Esophagus muscularis mucosa (tissue), 4 donors: ENCODE measurements at regions not wholly inside any gene's neighbourhood (a gene's known extent, or its start where the extent isn't known, plus 50 kb on each side); places are given as distances from the start of the nearest gene placed in this dataset.

ENCODE experiments used
- DNase-seq: peaks from one replicate; pipeline ENCODE4 v3.0.0-alpha.2; 2017; ENCODE audit errors: extremely low spot score
- H3K27ac ChIP-seq, 4 donors: fragments of 200-600 bp; sonication (generic); replicated peaks in 1 of 4; 1 replicate in 3 of 4; 2 replicates in 1 of 4; pipeline ENCODE4 v1.5.1; 2016 to 2019; ENCODE audit warnings: mild to moderate bottlenecking in 1 of 4
- H3K27me3 ChIP-seq, 4 donors: fragments of 200-600 bp; sonication (generic); one replicate each; pipeline versions ENCODE4 v1.5.1 to v1.6.0; 2016 to 2019
- H3K36me3 ChIP-seq, 4 donors: fragments of 200-600 bp; sonication (generic); one replicate each; pipeline ENCODE4 v1.5.1; 2016 to 2019
- H3K4me1 ChIP-seq, 4 donors: fragments of 200-600 bp; sonication (generic); one replicate each; pipeline ENCODE4 v1.5.1; 2016 to 2019
- H3K4me3 ChIP-seq, 4 donors: fragments of 200-600 bp; sonication (generic); 1 replicate in 2 of 4; 2 replicates in 2 of 4; pipeline ENCODE4 v1.5.1; 2016 to 2019; ENCODE audit warnings: mild to moderate bottlenecking in 4 of 4, moderate library complexity in 1 of 4
- H3K9me3 ChIP-seq, 4 donors: fragments of 200-600 bp; sonication (generic); 1 replicate in 3 of 4; 2 replicates in 1 of 4; pipeline ENCODE4 v1.5.1; 2016 to 2019
- CTCF ChIP-seq, 3 experiments: fragments of 200-600 bp in 2 of 3; fragments of 450-650 bp in 1 of 3; sonication (generic) in 2 of 3; IDR thresholded peaks; one replicate each; pipeline ENCODE4 v1.5.1; 2017 to 2019; ENCODE audit warnings: antibody characterized with exemption in 3 of 3, mild to moderate bottlenecking in 2 of 3, moderate library complexity in 1 of 3
- EP300 ChIP-seq: sonication (generic); formaldehyde crosslinking; IDR thresholded peaks from one replicate; pipeline ENCODE4 v1.6.1; 2017; ENCODE audit warnings: antibody characterized with exemption
- POLR2A ChIP-seq: fragments of 450-650 bp; IDR thresholded peaks from one replicate; pipeline ENCODE4 v1.6.1; 2017; ENCODE audit warnings: antibody characterized with exemption, moderate library complexity, mild to moderate bottlenecking, low read depth
- POLR2AphosphoS5 ChIP-seq, 2 donors: sonication (generic); formaldehyde crosslinking; IDR thresholded peaks; one replicate each; pipeline ENCODE4 v1.6.1; 2017; ENCODE audit warnings: antibody characterized with exemption in 2 of 2
- WGBS: methylation state at CpG from one replicate; pipeline ENCODE4 v1.1.5; 2018; 5-methylcytosine and 5-hydroxymethylcytosine counted together
- intact Hi-C: fragments of 100-400 bp; cut with DNase I; formaldehyde crosslinking; loops from one replicate; pipeline ENCODE4 v1.15.1; 2023

- Histone ChIP-seq H3K4me3 (no peak overlapping the region), H3K36me3 (no peaks in the 10 kb centered on the region), H3K4me1 (no peaks in the 10 kb centered on the region), H3K9me3 (no peaks in the 10 kb centered on the region), H3K27ac (no peak overlapping the region), H3K27me3 (peaks cover 0 to 16% (median 0%) of the 10 kb centered on the region in 4 donors)
- 83% methylated on average over 3 of the region's 3 CpGs for WGBS
- DNase-seq: no peak
- intact Hi-C loops: no loop called here
- TF ChIP-seq CTCF (IDR thresholded peaks at IDR 0.05) (no peak), EP300 (no peak), POLR2A (no peak), POLR2AphosphoS5 (IDR thresholded peaks at IDR 0.05) (no peak)
Observed at GRCh38 chr2:176414641-176415040, 145.4 kb downstream of the MTX2 start.

GRCh38 chr2:176415174-176415895 lies 146.1 kb downstream of the MTX2 start:
- no peak for DNase-seq
- 69% methylated on average over 8 of the region's 8 CpGs for WGBS
- H3K4me3 ChIP-seq: no peak overlapping the region
- H3K27me3 ChIP-seq: peaks cover 0 to 17% (median 0%) of the 10 kb centered on the region in 4 donors
- H3K9me3 ChIP-seq: no peaks in the 10 kb centered on the region
- no peaks in the 10 kb centered on the region for H3K36me3 ChIP-seq
- intact Hi-C loops: no loop called here
- H3K27ac ChIP-seq: no peak overlapping the region
- no peaks in the 10 kb centered on the region for H3K4me1 ChIP-seq
- no peak for TF ChIP-seq CTCF (IDR thresholded peaks at IDR 0.05)
- TF ChIP-seq POLR2A: no peak
- TF ChIP-seq POLR2AphosphoS5 (IDR thresholded peaks at IDR 0.05): no peak
- no peak for TF ChIP-seq EP300

- H3K4me3 ChIP-seq: no peak overlapping the region
- TF ChIP-seq CTCF (IDR thresholded peaks at IDR 0.05) (no peak), POLR2A (no peak), EP300 (no peak), POLR2AphosphoS5 (IDR thresholded peaks at IDR 0.05) (no peak)
- no peaks in the 10 kb centered on the region for H3K36me3 ChIP-seq
- WGBS: 86% methylated on average over 3 of the region's 3 CpGs
- intact Hi-C loops: no loop called here
- H3K27ac ChIP-seq: no peak overlapping the region
- H3K4me1 ChIP-seq: no peaks in the 10 kb centered on the region
- no peaks in the 10 kb centered on the region for H3K9me3 ChIP-seq
- H3K27me3 ChIP-seq: peaks cover 0 to 17% (median 0%) of the 10 kb centered on the region in 4 donors
- no peak for DNase-seq
Observed at GRCh38 chr2:176415937-176416499, 146.8 kb downstream of the MTX2 start.

- Histone ChIP-seq H3K27me3 (peaks cover 0 to 17% (median 0%) of the 10 kb centered on the region in 4 donors), H3K36me3 (no peaks in the 10 kb centered on the region), H3K4me1 (no peaks in the 10 kb centered on the region), H3K27ac (no peak overlapping the region), H3K4me3 (no peak overlapping the region), H3K9me3 (no peaks in the 10 kb centered on the region)
- TF ChIP-seq POLR2A (no peak), CTCF (IDR thresholded peaks at IDR 0.05) (no peak), EP300 (no peak), POLR2AphosphoS5 (IDR thresholded peaks at IDR 0.05) (no peak)
- intact Hi-C loops: no loop called here
- WGBS: 90% methylated on average over 6 of the region's 6 CpGs
- DNase-seq: no peak
Observed at GRCh38 chr2:176418768-176419167, 149.5 kb downstream of the MTX2 start.
